UCSD-AML1 (cell line): ENCODE measurements at regions not wholly inside any gene's neighbourhood (a gene's known extent, or its start where the extent isn't known, plus 50 kb on each side); places are given as distances from the start of the nearest gene placed in this dataset.
"Not testable (repeated sequence)": the region's sequence is repeated elsewhere in the genome, so short reads cannot be mapped to it uniquely, and the experiment has no call there.

Experiments used
- DNase-seq: peaks from one replicate; lab custom pipeline; 2025; ENCODE audit not compliant: unreplicated experiment; lab: John Stamatoyannopoulos, UW

DNA sequence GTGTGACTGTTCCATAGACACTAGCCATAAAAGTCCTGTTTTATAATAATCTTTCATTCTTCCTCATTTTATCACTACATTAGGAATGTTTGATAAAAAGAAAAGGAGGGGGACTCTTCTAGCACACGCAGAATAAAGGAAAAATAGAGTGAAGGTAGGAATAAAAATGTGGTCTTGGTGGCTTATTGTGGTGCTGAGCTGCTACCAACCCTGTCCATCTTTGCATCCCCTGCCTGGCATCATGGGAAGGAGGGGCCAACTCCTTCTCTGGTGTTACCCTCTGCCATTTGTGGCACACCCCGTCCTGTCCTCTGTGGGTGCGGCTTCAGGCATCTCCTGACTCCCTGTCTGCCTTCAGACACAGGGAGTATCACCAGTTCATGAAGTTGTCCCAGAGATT is 104.9 kb upstream of the ZNF536 start:
- DNase-seq, result no peak

DNA sequence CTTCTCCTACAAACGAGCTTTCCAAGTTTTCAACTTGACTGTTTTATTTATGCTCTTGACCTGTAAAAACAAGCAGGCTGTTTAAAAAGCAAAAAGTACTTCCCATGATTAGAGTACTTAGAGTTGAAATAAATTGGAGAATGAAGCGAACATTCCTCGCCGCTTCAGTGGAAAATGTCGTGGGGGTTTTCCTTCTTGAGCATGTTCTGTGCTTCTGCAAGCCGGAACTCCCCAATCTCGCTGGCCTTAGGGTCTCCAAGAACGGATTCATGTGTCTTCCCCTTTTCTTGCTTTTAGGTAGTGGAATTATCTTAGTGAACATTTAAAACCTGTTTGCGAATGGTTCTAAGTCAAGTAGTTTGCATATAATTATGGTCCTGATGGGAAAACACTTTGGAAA is 103.6 kb upstream of the ZNF536 start:
- DNase-seq, result no peak

DNA sequence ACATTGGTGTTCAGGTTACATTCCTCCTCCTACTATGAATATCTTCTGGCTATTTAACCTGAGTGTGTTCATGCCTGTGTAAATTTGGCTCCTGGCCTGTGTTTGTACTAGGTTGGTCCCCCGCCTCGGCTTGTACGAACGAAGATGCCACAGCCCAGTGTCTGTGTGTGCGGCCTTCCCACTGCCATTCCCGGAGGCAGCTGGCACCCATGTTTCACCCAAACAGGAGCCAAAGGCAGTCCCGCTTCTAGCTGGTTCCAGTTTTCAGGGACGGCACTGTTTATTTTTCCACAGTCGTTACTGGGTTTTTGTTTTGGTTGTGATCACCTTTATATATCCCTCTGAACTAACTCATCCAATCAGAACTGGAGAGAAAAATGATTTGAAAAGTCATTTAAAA is 102.5 kb upstream of the ZNF536 start:
- DNase-seq, result no peak

DNA sequence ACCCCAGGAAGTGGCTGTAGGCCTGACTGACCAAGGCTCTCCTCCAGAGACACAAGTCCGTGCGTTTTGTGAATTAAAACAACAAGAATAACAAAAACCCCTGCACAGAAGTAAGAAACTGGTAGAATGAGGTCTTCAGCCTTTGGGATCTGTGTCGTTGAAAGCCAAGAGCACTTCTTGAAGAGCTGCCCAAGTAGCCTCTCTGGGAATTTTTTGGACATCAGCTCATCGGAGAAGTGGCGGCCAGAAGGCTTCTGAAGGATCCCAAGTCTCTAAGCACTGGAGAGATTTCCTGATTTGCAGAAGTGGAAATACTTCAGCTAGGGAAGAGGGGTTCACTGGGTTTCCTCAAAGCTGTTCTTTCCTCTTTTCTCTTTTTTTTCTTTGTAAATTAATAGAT is 100.4 kb upstream of the ZNF536 start:
- no peak for DNase-seq

DNA sequence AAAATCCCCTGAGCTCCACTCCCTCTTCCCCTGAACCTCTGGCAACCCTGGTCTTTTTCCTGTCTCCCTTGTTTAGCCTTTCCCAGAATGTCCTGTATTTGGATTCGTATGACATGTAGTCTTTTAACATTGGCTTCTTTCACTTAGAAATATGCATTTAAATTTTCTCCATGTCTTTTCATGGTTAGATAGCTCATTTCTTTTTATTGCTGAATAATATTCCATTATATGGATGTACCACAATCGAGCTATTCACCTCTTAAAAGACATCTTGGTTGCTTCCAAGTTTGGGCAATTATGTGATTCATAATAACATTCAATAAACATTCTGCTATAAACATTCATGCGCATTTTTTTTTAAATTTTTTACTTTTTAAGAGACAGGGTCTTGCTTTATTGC is 99.6 kb upstream of the ZNF536 start:
- DNase-seq, result no peak

DNA sequence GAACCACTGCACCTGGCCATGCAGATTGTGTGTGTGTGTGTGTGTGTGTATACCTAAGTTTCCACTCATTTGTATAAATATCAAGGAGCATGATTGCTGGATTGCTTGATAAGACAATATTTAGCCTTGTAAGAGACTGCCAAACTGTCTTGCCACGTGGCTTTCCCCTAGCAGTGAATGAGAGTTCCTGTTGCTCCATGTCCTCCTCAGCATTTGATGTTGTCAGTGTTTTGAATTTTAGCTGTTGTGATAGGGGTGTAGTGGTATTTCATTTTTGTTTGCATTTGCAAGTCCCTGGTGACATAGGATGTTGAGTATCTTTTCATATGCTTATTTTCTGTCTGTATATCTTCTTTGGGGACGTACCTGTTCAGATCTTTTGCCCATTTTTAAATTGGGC is 99.0 kb upstream of the ZNF536 start:
- DNase-seq, result no peak

DNA sequence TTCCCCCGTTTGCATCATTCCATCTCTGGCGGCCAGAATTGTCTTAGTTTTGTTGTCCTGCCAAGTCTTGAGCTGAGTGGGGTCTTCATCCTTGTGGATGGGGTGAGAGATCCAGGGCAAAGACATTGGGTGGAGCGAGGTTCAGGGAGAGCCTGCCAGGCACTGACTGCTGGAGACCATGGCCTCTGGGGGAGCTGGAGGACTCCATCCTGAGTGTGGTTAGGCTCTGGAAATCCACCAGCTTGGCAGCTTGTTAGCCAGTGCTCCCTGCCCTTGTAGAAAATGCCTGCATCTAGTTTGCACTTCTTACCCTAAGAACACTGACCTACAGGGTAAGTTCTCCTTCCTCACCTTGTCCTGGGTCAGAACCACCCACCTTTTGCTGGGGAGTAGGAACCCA is 97.2 kb upstream of the ZNF536 start:
- no peak for DNase-seq

DNA sequence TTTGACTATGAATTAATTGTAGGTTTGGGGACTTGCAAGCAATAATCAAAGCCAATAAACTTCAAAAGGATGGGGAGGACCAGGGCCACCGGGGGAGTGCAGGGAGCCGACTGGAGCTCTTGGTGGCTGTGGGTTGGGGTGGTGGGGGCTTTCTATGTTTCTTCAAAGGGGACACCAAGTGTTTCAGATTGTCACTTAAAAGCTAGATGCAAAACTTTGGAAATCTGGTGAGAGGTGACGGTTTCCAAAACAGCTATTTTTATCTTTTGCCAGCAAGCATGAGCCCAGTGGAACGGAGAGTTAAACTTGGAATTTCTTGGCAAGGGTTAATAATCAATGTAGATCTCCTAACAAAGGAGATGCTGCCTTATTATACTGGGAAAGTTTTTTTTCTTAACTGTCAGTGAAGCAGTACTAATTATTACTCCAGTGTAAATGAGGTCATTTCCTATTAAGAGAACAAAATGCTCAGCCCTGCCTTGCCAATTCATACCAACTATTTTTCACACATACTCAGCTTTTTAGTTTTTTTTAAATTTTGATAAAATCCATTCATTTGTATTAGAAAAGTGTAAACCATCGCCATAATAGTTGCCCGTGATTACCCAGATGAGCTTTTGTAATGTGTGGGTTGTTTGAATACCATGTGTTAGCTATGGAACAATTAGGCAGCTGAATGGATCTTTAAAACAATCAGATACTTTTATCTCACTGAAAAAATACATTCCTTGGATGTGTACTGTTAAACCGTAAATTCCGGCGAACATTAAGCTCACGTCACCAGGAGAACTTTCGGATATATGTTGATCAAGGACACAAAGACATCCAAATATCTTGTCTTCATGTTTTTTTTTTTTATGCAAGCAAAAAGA is 95.9 kb upstream of the ZNF536 start:
- DNase-seq, result no peak

DNA sequence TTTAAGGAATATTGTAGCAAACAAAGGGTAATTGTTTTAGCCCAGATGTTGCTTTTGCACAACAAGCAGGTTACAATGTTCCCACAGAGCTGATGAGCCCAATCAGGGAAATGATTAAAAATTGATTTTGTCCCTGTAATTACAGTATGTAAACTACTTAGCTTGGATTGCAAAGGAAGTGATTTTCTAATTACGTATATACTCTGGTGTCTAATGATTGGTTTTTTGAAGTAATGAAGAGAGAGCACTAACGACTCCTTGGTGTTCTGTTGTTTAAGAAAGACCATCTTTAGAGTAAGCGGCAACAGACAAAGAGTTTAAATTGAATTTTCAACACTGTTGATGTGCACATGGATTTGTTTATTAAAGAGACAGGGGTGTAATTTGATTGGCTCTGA is 95.3 kb upstream of the ZNF536 start:
- DNase-seq, result no peak

DNA sequence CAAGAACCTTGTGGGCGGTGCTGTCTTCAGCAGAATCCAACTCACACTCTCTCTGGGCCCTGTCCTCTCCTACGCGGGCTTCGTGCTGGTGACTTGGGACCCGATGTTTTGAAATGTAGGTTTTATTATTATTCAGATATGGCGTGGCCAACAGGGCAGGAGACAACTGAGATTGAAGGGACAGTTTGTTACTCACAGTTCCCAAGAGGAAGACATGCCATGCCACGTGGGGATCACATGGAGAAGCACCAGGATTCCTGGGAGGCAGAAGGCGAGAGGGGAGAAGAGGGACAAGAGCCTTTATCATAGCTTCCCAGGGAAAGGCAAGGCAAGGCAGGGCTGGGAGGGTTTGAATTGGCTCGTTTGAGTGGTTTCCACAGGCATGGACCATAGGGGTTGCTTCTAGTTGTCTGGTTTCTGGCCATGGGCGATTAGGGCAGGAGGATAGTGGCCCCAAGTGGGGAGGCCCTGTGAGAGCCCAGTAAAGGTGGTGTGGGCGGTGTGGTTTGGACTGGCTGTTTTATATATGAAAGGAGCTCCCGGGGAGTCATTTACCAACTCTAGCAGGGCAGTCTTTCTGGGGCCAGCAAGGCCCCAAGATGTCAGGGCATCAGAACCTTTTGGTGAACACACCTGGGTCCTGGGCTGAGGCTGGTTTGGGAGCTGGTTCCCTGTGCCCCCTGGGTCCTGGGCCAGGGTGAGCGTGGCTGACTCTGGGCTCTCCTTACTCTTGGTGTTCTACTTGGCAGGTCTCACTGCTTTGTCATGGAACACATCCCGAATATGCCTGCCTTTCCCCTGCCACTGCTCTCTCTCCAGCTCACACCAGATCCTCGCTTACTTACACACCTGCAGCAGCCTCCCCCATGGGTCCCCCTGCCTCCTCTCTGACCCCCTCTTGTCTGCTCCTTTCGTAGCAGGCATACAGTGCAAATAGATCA is 94.0 kb upstream of the ZNF536 start:
- DNase-seq, result no peak

DNA sequence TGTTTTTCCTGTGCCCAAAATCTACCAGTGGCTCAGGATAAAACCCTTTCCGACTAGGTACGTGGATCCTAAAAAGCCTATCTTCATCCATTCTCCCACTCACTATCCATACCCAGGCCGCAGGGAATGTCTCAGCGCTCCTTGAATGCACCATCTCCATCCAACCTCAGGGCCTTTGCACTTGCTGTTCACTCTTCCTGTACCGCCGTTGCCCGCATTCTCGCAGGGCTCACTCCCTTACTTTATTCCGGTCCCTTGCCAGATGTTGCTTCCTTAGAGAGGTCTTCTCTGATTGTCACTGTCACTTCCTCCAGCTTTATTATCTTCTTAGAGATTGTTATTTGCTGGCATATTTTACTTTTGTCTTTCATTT is 93.3 kb upstream of the ZNF536 start:
- DNase-seq, result no peak

DNA sequence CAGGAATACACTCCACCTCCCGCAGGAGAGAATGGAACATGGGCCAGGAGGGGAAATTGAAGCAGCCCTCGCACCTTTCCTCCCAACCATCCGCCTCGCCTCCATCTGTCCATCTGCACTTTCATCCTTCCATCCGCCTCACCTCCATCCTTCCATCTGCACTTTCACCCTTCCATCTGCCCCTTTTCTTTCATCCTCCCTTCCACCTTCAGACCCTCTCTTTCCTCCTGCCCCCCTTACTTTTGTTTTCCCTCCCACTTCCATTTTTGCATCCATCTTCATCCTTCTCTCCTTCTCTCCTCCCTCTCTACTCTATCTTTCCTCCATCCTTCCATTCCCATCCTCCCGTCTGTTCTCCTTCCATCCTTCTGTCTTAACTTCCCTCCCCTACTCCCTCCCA is 92.2 kb upstream of the ZNF536 start:
- DNase-seq, result no peak

DNA sequence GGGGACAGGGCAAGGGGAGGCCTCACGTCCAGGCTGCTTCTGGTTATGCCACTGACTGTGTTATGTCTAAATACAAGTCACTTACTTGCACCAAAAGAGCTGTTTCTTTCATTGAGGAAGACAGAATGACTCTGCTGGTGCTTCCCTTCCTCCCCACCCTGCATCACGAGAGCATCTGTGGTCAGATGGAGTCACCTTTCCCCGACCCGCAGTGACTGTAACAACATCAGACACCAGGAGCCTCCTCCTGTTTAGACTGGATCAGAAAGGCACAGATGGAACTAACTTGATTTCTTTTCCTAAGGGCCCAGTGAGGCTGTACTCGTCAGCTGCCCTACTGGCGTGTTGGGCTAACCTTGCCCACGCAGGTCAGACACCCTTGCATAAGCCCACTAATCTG is 90.3 kb upstream of the ZNF536 start:
- no peak for DNase-seq

DNA sequence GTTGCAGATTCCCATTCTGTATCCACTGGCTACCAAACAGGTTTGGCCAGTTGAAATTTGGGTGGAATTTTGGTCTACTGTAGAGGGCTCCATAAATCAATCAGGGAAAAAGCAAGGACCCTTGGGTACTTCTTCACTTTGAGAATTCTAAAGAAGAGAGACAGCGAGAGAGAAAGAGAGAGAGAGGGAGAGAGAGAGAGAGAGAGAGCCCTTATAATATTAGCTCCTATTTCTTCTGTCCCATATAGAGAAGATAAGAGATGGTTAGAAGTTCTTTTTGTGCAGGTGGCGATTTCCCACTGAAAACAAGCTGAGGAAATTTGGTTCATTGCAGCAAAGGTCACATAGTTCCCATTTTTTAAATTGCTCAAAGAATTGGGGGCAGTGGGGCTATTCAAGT is 88.6 kb upstream of the ZNF536 start:
- no peak for DNase-seq

DNA sequence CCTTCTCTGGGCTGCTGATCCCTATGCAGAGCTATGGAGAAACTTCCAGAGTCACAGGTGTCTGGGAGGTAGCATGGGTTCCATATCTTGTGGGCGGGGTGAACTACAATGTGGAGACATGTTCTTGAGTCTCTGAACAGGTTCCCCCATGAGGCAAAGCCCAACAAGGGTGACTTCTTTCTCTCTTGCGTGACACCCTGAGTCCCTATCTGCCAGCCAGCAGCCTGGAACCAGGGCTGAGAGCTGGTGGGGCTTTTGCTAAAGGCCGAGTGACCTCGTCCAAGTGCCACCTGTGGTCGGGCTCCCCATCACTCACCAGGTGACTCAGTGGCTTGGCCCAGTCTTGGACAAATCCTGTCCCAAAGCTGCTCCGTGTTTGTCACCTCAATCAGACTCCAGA is 88.0 kb upstream of the ZNF536 start:
- no peak for DNase-seq

DNA sequence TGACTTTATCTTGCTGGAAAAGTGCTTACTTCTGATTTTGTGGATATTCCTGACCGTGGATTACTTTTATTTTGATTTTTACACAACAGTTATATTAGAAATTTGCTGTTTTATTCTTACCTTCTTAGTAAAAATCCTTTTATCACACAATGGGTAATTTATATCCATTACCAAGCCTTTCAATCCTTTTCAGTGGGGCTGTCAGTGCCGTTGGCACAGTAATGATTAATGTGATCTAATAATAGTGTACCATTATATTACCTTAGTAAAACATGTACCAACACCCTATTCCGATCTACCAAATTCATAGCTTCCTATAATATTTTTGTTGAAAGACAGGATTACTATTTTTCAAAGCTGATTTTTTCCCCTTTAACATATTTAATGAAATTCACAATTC is 87.3 kb upstream of the ZNF536 start:
- DNase-seq, result no peak

DNA sequence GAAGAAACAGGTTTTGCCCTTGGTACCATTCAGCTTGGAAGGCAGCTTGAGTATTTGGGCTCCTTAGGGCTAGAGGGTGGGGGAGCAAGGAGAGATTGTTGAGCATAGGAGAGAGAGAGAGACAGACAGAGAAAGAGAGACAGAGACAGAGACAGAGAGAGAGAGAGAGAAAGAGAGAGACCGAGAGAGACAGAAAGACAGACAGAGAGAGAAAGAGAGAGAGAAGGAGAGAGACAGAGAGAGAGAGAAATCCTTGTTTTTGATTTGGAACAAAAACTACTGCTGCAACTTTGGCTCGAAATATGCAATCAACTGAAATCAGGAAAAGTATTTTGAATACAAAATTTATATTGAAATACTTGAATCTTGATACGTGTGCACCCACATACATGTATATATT is 85.8 kb upstream of the ZNF536 start:
- DNase-seq, result no peak

DNA sequence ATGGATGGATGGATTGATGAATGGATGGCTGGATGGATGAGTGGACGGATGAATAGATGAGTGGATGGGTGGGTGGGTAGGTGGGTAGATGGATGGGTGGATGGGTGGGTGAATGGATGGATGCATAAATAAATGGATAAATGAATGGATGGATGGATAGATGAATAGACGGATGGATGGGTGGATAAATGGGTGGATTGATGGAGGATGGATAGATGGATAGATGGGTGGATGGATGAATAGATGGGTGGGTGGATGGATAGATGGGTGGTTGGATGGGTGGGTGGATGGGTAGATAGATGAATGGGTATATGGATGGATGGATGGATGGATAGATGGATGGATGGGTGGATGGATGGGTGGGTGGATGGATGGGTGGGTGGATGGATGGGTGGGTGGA is 84.9 kb upstream of the ZNF536 start:
- DNase-seq, result no peak

DNA sequence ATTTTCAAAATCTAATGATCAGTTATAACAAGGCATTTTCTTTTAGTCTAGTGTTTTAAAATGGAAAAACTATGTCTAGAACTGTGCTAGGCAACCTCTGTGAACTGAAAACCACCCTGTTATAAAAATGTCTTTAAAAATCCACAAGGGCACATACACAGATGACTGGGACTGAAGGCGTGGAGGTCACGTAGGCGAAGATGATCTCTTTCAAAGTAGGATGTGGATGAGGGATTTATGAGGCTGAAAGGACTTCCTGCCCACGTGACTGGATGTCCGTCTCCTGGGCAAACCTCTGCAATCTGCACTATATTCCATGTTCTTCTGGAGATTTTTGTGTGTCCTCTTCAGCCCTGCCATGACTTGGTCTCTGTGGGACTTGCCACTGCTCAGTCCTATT is 84.2 kb upstream of the ZNF536 start:
- DNase-seq, result no peak

DNA sequence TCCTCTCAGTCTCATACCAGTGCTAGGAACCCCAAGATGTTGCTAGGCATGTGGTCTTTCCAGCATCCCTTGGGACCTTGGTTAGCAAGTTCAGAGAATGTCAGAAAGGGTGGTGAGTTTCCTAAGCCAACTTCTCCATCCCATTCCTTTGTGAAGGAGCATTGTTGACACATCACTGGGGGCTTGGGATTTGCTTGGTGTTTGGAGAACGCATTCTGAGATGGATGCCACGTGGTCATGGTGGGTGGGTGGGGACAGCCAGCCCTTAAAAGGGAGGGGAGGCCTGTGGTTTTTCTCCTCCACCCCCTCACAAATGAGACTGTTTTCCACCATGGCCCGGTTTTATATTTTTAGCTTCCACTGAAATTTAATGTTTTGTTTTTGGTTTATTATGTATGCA is 83.3 kb upstream of the ZNF536 start:
- DNase-seq, result no peak

DNA sequence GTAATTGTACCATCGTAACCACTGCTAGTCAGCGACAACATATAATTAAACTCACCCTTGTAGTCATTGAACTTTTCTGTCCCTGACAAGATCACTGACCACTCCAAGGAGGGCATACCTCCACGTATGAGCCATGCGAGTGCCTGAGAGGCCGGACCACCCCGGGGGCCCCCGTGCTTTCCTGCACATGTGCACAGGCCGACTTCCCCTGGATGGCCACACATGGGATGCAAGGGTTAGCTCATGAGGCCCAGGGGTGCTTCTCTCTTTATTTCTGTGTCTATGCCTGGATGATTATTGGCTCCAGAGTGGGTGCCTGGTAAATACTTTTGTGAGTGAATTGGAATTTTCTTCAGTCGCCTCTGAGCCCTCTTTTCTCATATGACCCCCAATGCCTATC is 82.8 kb upstream of the ZNF536 start:
- DNase-seq, result no peak

DNA sequence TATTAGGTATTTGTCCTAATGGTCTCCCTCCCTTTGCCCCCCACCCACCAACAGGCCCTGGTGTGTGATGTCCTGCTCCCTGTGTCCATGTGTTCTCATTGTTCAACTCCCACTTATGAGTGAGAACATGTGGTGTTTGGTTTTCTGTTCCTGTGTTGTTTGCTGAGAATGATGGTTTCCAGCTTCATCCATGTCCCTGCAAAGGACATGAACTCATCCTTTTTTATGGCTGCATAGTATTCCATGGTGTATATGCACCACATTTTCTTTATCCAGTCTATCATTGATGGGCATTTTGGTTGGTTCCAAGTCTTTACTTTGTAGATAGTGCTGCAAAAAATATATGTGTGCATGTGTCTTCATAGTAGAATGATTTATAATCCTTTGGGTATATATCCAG is 81.4 kb upstream of the ZNF536 start:
- not testable (repeated sequence) for DNase-seq
